Heart left ventricle (tissue), 16 donors: ENCODE measurements at regions not wholly inside any gene's neighbourhood (a gene's known extent, or its start where the extent isn't known, plus 50 kb on each side); places are given as distances from the start of the nearest gene placed in this dataset.

Experiments
- ATAC-seq, 4 donors: fragments of 200-7000 bp; cut with Tn5 transposase; one replicate each; pipeline ENCODE4 v1.9.1; 2020 to 2022; ENCODE audit warnings: moderate library complexity in 4 of 4, mild to moderate bottlenecking in 3 of 4, moderate number of reproducible peaks in 1 of 4
- DNase-seq, 5 donors: peaks; one replicate each; pipeline ENCODE4 v3.0.0-alpha.2; 2020
- H3K27ac ChIP-seq, 12 donors: fragments of 200-600 bp; sonication (generic) in 4 of 12; one replicate each; pipeline versions ENCODE4 v1.5.0 to v1.8.0; 2016 to 2022; ENCODE audit warnings: mild to moderate bottlenecking in 2 of 12
- H3K27me3 ChIP-seq, 9 donors: fragments of 200-600 bp; sonication (generic) in 2 of 9; one replicate each; pipeline versions ENCODE4 v1.5.1 to v1.8.0; 2016 to 2022; ENCODE audit warnings: mild to moderate bottlenecking in 3 of 9
- H3K36me3 ChIP-seq, 9 donors: fragments of 200-600 bp; sonication (generic) in 2 of 9; one replicate each; pipeline versions ENCODE4 v1.5.0 to v1.8.0; 2018 to 2022; ENCODE audit warnings: mild to moderate bottlenecking in 2 of 9
- H3K4me1 ChIP-seq, 12 donors: fragments of 200-600 bp; sonication (generic) in 4 of 12; one replicate each; pipeline versions ENCODE4 v1.5.0 to v1.8.0; 2016 to 2022; ENCODE audit warnings: mild to moderate bottlenecking in 3 of 12
- H3K4me3 ChIP-seq, 12 donors: fragments of 200-600 bp; sonication (generic) in 4 of 12; one replicate each; pipeline versions ENCODE4 v1.5.0 to v1.8.0; 2017 to 2022; ENCODE audit warnings: mild to moderate bottlenecking in 9 of 12, moderate library complexity in 4 of 12
- H3K9me3 ChIP-seq, 12 donors: fragments of 200-600 bp; sonication (generic) in 4 of 12; one replicate each; pipeline versions ENCODE4 v1.5.0 to v1.8.0; 2016 to 2022; ENCODE audit warnings: mild to moderate bottlenecking in 1 of 12
- CTCF ChIP-seq, 12 donors: fragments of 200-600 bp; sonication (generic) in 4 of 12; IDR thresholded peaks; one replicate each; pipeline versions ENCODE4 v1.5.0 to v1.8.0; 2018 to 2022; ENCODE audit warnings: antibody characterized with exemption in 12 of 12, mild to moderate bottlenecking in 5 of 12
- POLR2A ChIP-seq, 2 donors: fragments of 450-650 bp; IDR thresholded peaks; one replicate each; pipeline ENCODE4 v1.6.1; 2017; ENCODE audit warnings: antibody characterized with exemption in 2 of 2, mild to moderate bottlenecking in 2 of 2, moderate library complexity in 2 of 2
- WGBS, 4 donors: extraction: QIAGEN DNeasy Blood & Tissue Kit in 2 of 4; methylation state at CpG; one replicate each; pipeline versions ENCODE4 v1.1.5 to v1.1.7; 2013 to 2018; 5-methylcytosine and 5-hydroxymethylcytosine counted together
- intact Hi-C, 10 donors: fragments of 100-400 bp; cut with DNase I; formaldehyde crosslinking; loops; one replicate each; pipeline versions ENCODE4 v1.11.1 to v1.14.2; 2022
- donor health status: ischemic (EF 13 %, LVEDD 7.1; RV severe dilation, severe dysfunction).
- donor health status: healthy with polysubstance abuse.
- donor health status: DM: no; HTN: yes; CAD: no.
- donor health status: DM: no; HTN: no; CAD: no.
- donor health status: ischemic (EF 25% LVEDD 6.9; RV normal size, moderate dysfunction).
- donor health status: ischemic (EF 25% LVEDD 5.7; RV mildly dilated, moderate dysfunction).
- donor health status: healthy.
- donor health status: DM: yes; HTN: yes; CAD: no.
- donor health status: ischemic (EF 35%, LVEDD 5.7; RV mildly dilated, moderate dysfunction).
- donor health status: nonischemic (EF 11% LVEDD 7.7; RV severe dilation, severe dysfunction).
- donor health status: DM: yes; HTN: yes; CAD: no.
- donor health status: PGD.
- donor health status: ischemic (EF 29% LVEDD 5.4; RV normal size, mild dysfunction).
- donor health status: nonischemic (EF 23%, LVEDD 6.1; RV moderate dilation, normal function).

- Histone ChIP-seq H3K27me3 (no peaks in the 10 kb centered on the region), H3K4me1 (no peaks in the 10 kb centered on the region), H3K36me3 (no peaks in the 10 kb centered on the region), H3K9me3 (peaks cover 0 to 4% (median 0%) of the 10 kb centered on the region in 12 donors), H3K27ac (no peak overlapping the region), H3K4me3 (no peak overlapping the region)
- TF ChIP-seq POLR2A (IDR thresholded peaks at IDR 0.05) (no peak), CTCF (IDR thresholded peaks at IDR 0.05) (no peak)
- 67 to 83% (median 76%) methylated on average over 1 of the region's 1 CpG for WGBS, 4 donors
- intact Hi-C loops: no loop called here
- no peak for DNase-seq
- no peak for ATAC-seq
Measured at GRCh38 chr12:45503899-45504298, 225.6 kb upstream of the ARID2 start.

- H3K27me3 ChIP-seq: no peaks in the 10 kb centered on the region
- TF ChIP-seq POLR2A (IDR thresholded peaks at IDR 0.05) (no peak), CTCF (IDR thresholded peaks at IDR 0.05) (no peak)
- H3K27ac ChIP-seq: no peak overlapping the region
- H3K4me3 ChIP-seq: no peak overlapping the region
- WGBS, 4 donors: 81 to 86% (median 84%) methylated on average over 6 of the region's 6 CpGs
- no peaks in the 10 kb centered on the region for H3K4me1 ChIP-seq
- DNase-seq (no peak), ATAC-seq (no peak)
- intact Hi-C loops: no loop called here
- no peaks in the 10 kb centered on the region for H3K36me3 ChIP-seq
- peaks cover 0 to 4% (median 0%) of the 10 kb centered on the region in 12 donors for H3K9me3 ChIP-seq
Measured at GRCh38 chr12:45504316-45505010, 225.0 kb upstream of the ARID2 start.

- ATAC-seq (no peak), DNase-seq (no peak)
- intact Hi-C loops: no loop called here
- 74 to 100% (median 79%) methylated on average over 1 to 2 of the region's 2 CpGs; no CpG with 5 or more reads in 1 of the 4 donors for WGBS, 4 donors
- no peak overlapping the region for H3K4me3 ChIP-seq
- H3K9me3 ChIP-seq: peaks cover 0 to 4% (median 0%) of the 10 kb centered on the region in 12 donors
- TF ChIP-seq POLR2A (IDR thresholded peaks at IDR 0.05): no peak
- no peak for TF ChIP-seq CTCF (IDR thresholded peaks at IDR 0.05)
- no peak overlapping the region for H3K27ac ChIP-seq
- H3K4me1 ChIP-seq: no peaks in the 10 kb centered on the region
- no peaks in the 10 kb centered on the region for H3K36me3 ChIP-seq
- H3K27me3 ChIP-seq: no peaks in the 10 kb centered on the region
Measured at GRCh38 chr12:45509187-45509586, 220.3 kb upstream of the ARID2 start.

GRCh38 chr12:45509621-45510020 is 219.9 kb upstream of the ARID2 start:
- DNase-seq (no peak), ATAC-seq (no peak)
- intact Hi-C loops: no loop called here
- TF ChIP-seq POLR2A (IDR thresholded peaks at IDR 0.05): no peak
- no peak for TF ChIP-seq CTCF (IDR thresholded peaks at IDR 0.05)
- WGBS, 4 donors: 75 to 96% (median 90%) methylated on average over 1 of the region's 1 CpG
- H3K4me1 ChIP-seq: no peaks in the 10 kb centered on the region
- no peaks in the 10 kb centered on the region for H3K27me3 ChIP-seq
- no peaks in the 10 kb centered on the region for H3K36me3 ChIP-seq
- H3K9me3 ChIP-seq: peaks cover 0 to 4% (median 0%) of the 10 kb centered on the region in 12 donors
- H3K4me3 ChIP-seq: no peak overlapping the region
- no peak overlapping the region for H3K27ac ChIP-seq
